ENCODE measurements at regions not wholly inside any gene's neighbourhood (a gene's known extent, or its start where the extent isn't known, plus 50 kb on each side); places are given as distances from the start of the nearest gene placed in this dataset.

- TF ChIP-seq CTCF (IDR thresholded peaks at IDR 0.05), result no peak
- no peak for TF ChIP-seq POLR2A (IDR thresholded peaks at IDR 0.05)
These were observed 103.7 kb upstream of the TGFBR2 start for GRCh38 chr3:30502742-30503073.
